PFSK-1 (cell line): ENCODE measurements at regions not wholly inside any gene's neighbourhood (a gene's known extent, or its start where the extent isn't known, plus 50 kb on each side); places are given as distances from the start of the nearest gene placed in this dataset.

Experiments
- FOXP2 ChIP-seq: optimal IDR thresholded peaks from 2 replicates; pipeline ENCODE3; 2011; ENCODE audit warnings: borderline replicate concordance, control low read depth, inconsistent platforms; ENCODE audit not compliant: insufficient read depth; ENCODE audit errors: extremely low read length, extremely low read depth
- POLR2AphosphoS5 ChIP-seq: IDR thresholded peaks from 2 replicates; pipeline ENCODE4 v1.6.1; 2012; ENCODE audit warnings: low read depth, mild to moderate bottlenecking, control low read depth, low read length, moderate library complexity
- SIN3A ChIP-seq: IDR thresholded peaks from 2 replicates; pipeline ENCODE4 v1.6.1; 2012; ENCODE audit warnings: mild to moderate bottlenecking, low read length, moderate library complexity, borderline replicate concordance; ENCODE audit not compliant: insufficient read depth
- TAF1 ChIP-seq: IDR thresholded peaks from 2 replicates; pipeline ENCODE4 v1.6.1; 2012; ENCODE audit warnings: low read length, control low read depth, borderline replicate concordance; ENCODE audit not compliant: insufficient read depth
- TF ChIP-seq, protein P1 (sequence below), 2 experiments: IDR thresholded peaks; 2 replicates each; pipeline versions ENCODE4 v1.6.1 to v1.8.0; 2011 to 2012; ENCODE audit warnings: low read depth in 2 of 2, low read length in 2 of 2, control low read depth in 1 of 2, inconsistent platforms in 1 of 2, mild to moderate bottlenecking in 1 of 2, moderate library complexity in 1 of 2; ENCODE audit not compliant: insufficient read depth in 1 of 2

DNA sequence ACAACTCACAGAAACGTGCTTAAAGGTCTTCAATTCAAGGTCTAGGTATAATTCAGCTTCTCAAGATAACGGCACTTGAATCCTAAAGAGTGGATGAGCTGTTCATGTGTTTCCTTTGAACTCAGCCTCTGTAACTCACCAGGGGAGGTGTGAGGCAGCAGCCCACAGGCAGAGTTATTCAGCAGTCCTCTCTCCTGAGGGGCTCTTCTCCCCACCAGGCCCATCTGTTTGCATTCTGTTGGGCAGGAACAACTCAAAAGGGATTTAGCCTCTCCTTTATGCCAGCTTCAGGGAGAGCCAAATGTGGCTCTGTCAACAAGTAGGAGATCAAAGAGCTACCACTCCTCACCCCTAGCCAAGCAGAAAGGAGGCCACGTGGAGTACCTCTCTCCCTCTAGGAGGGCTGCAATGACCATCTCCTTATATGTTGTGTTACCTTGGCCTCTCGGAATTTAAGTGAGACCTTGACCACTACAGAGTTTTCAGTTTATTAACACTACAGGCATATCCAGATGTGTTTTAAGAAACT, 151.2 kb downstream of the SPATA18 start:
- TF ChIP-seq FOXP2 (no peak), SIN3A (no peak)

DNA sequence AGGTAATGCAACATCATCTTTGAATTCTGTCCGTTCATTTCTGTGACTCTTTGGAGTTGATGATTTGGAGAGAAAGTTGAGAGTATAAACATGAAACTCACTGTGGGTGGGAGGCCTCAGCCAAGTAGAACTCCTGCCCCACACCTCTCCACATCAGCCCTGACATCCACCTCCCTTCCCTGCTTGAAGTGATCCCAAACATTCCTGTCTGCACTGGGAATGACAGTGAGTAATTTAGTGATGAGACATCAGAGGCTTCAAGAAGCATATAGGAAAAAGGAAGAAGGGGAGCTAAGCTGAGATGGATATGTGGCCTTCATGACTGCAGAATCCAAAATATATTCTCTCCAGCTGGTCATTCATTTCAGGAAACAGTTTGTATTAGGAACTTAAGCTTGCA, 151.8 kb downstream of the SPATA18 start:
- TF ChIP-seq POLR2AphosphoS5: no peak
- TF ChIP-seq, protein P1, sequence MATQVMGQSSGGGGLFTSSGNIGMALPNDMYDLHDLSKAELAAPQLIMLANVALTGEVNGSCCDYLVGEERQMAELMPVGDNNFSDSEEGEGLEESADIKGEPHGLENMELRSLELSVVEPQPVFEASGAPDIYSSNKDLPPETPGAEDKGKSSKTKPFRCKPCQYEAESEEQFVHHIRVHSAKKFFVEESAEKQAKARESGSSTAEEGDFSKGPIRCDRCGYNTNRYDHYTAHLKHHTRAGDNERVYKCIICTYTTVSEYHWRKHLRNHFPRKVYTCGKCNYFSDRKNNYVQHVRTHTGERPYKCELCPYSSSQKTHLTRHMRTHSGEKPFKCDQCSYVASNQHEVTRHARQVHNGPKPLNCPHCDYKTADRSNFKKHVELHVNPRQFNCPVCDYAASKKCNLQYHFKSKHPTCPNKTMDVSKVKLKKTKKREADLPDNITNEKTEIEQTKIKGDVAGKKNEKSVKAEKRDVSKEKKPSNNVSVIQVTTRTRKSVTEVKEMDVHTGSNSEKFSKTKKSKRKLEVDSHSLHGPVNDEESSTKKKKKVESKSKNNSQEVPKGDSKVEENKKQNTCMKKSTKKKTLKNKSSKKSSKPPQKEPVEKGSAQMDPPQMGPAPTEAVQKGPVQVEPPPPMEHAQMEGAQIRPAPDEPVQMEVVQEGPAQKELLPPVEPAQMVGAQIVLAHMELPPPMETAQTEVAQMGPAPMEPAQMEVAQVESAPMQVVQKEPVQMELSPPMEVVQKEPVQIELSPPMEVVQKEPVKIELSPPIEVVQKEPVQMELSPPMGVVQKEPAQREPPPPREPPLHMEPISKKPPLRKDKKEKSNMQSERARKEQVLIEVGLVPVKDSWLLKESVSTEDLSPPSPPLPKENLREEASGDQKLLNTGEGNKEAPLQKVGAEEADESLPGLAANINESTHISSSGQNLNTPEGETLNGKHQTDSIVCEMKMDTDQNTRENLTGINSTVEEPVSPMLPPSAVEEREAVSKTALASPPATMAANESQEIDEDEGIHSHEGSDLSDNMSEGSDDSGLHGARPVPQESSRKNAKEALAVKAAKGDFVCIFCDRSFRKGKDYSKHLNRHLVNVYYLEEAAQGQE (IDR thresholded peaks at IDR 0.05; ENCODE audit: insufficient read depth in 1 of 2, low read depth in 2 of 2, low read length in 2 of 2): no peak

DNA sequence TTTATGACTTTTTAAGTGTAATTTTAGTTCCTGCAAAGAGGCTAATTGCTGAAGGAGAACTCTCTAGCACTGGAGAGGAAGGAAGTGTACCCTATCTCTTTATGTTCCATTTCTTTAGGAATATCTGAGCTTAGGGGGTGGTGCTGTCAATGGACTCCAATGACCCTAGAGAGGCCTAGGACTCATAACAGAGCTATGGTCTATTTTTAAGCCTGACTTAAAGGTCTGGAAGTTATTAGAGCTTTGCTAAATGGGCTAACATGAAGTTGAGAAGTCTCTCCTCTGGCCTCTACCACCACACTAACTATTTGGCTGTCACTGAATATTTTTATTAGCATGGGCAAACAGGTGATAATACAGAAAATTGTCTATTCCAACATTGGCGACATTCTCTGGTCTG, 152.2 kb downstream of the SPATA18 start:
- TF ChIP-seq, protein P1 (IDR thresholded peaks at IDR 0.05; ENCODE audit: insufficient read depth in 1 of 2, low read depth in 2 of 2, low read length in 2 of 2): no peak
- TF ChIP-seq TAF1 (no peak), FOXP2 (no peak), SIN3A (no peak), POLR2AphosphoS5 (no peak)

DNA sequence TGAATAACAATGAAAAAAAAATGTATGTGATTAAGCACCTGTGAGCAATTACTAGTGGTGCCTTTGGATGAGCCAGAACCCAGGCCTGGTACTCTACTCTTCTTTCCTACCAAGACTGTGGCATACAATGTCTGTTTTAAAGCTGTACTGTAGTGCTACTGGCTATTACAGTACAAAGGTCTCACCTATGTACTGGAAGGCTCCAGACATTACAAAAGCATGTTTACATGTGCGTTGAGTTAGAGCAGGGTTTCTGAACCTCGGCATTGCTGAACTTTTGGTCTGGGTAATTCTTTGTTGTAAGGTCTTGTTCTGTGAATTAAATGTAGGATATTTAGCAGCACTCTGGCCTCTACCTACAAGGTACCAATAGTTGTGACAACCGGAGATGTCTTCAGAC, 153.8 kb downstream of the SPATA18 start:
- TF ChIP-seq POLR2AphosphoS5 (no peak), FOXP2 (no peak), TAF1 (no peak), SIN3A (no peak)
- TF ChIP-seq, protein P1 (IDR thresholded peaks at IDR 0.05; ENCODE audit: insufficient read depth in 1 of 2, low read depth in 2 of 2, low read length in 2 of 2): no peak

DNA sequence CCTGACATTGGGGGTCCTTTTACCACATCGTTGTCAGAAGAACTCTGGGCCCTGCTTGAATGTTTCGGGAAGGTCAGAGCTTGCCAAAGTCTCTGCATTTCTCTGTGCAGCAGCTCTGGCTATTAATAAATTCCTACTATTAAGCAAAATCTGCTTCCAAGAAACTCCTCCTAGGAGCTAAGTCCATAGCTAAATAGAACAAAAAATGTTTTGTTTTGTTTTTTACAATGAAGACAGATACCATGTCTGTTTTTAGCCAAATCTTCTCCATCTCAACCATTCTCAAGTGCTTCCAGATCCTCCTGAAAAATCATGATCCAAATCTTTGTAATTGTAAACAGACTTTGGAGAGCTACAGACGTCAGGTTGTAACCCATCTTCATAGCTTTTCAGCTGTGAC, 161.6 kb downstream of the SPATA18 start:
- TF ChIP-seq POLR2AphosphoS5: no peak
- no peak for TF ChIP-seq FOXP2
- TF ChIP-seq SIN3A: no peak
- TF ChIP-seq TAF1: no peak
- TF ChIP-seq, protein P1 (IDR thresholded peaks at IDR 0.05; ENCODE audit: insufficient read depth in 1 of 2, low read depth in 2 of 2, low read length in 2 of 2): no peak
